ENCODE measurements at regions not wholly inside any gene's neighbourhood (a gene's known extent, or its start where the extent isn't known, plus 50 kb on each side); places are given as distances from the start of the nearest gene placed in this dataset.

DNA sequence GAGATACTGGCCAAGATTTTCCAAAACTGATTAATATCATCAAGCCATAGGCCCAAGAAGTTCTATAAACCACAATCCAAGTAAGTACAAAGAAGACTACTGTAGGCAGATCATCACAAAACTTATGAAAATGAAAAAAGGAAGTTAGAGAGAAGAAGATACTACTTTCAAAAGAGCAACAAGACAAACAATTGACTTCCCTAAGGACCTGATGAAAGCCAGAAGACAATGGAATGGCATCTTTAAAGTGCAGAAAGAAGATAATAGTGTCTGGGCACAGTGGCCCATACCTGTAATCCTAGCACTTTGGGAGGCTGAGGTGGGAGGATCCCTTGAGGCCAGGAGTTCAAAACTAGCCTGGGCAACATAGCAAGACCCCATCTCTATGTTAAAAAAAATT is 243.1 kb downstream of the PRDM2 start:
- Histone ChIP-seq H3K4me2 (replicated peaks; ENCODE audit: extremely low read depth, low read length, poor library complexity, severe bottlenecking) (no peak overlapping the region), H3K4me3 (replicated peaks in 1 of 3; ENCODE audit: low read depth in 2 of 3, low read length in 3 of 3) (no peak overlapping the region), H3K4me1 (ENCODE audit: control insufficient read depth in 1 of 2, insufficient read depth in 2 of 2, low read length in 2 of 2) (no peaks in the 10 kb centered on the region), H4K20me1 (ENCODE audit: insufficient read depth, low read length) (no peaks in the 10 kb centered on the region), H3K9me3 (replicated peaks in 1 of 2; ENCODE audit: control insufficient read depth in 1 of 2, insufficient read depth in 1 of 2, low read length in 2 of 2) (peaks cover 12% of the 10 kb centered on the region in 2 donors), H3K36me3 (replicated peaks in 1 of 2; ENCODE audit: control insufficient read depth in 1 of 2, insufficient read depth in 2 of 2, low read length in 2 of 2) (no peaks in the 10 kb centered on the region), H3K79me2 (ENCODE audit: insufficient read depth, low read length) (no peaks in the 10 kb centered on the region), H3K27me3 (ENCODE audit: control insufficient read depth in 2 of 2, insufficient read depth in 2 of 2, low read length in 2 of 2) (no peaks in the 10 kb centered on the region), H3K9ac (ENCODE audit: insufficient read depth, low read length, poor library complexity, severe bottlenecking) (no peak overlapping the region), H2AFZ (ENCODE audit: insufficient read depth, low read depth, low read length, poor library complexity, severe bottlenecking) (no peak overlapping the region), H3K27ac (ENCODE audit: low read depth in 1 of 2, low read length in 2 of 2) (no peak overlapping the region)
- no peak overlapping the region for H3K27ac Mint-ChIP-seq
- H3K9me3 Mint-ChIP-seq, result peaks cover 8 to 19% (median 17%) of the 10 kb centered on the region in 7 donors
- TF ChIP-seq, protein P1, sequence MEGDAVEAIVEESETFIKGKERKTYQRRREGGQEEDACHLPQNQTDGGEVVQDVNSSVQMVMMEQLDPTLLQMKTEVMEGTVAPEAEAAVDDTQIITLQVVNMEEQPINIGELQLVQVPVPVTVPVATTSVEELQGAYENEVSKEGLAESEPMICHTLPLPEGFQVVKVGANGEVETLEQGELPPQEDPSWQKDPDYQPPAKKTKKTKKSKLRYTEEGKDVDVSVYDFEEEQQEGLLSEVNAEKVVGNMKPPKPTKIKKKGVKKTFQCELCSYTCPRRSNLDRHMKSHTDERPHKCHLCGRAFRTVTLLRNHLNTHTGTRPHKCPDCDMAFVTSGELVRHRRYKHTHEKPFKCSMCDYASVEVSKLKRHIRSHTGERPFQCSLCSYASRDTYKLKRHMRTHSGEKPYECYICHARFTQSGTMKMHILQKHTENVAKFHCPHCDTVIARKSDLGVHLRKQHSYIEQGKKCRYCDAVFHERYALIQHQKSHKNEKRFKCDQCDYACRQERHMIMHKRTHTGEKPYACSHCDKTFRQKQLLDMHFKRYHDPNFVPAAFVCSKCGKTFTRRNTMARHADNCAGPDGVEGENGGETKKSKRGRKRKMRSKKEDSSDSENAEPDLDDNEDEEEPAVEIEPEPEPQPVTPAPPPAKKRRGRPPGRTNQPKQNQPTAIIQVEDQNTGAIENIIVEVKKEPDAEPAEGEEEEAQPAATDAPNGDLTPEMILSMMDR (IDR thresholded peaks at IDR 0.05), result no peak
- H3K4me1 Mint-ChIP-seq, result no peaks in the 10 kb centered on the region
- peaks cover 0 to 2% (median 0%) of the 10 kb centered on the region in 3 donors for H3K27me3 Mint-ChIP-seq (ENCODE audit: low read depth in 3 of 3)
- H3K36me3 Mint-ChIP-seq, result no peaks in the 10 kb centered on the region
- H3K4me3 Mint-ChIP-seq, result no peak overlapping the region
- intact Hi-C loops (cut with micrococcal nuclease), result no loop called here
- no peak for DNase-seq

DNA sequence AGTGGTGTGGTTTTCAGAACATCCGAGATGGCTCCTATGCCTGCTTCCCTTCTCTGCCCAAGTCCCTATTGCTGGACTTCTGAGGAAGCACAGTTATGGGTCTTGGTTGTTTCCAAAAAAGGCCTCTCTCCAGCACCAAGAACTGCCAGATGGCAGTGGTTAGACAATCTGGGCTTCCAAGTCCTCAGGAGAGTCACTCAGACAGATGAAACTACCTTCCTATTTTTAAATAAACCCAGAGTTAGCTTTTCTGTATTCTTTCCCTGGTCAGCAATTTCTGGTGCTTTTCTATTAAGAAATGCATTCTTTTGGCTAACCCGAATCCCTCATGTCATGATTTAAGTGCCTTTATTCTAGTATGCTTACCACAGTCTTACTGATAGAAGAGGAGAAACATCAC is 245.9 kb downstream of the PRDM2 start:
- Mint-ChIP-seq H3K9me3 (peaks cover 8 to 17% (median 13%) of the 10 kb centered on the region in 7 donors), H3K4me3 (no peak overlapping the region), H3K4me1 (no peaks in the 10 kb centered on the region), H3K27ac (no peak overlapping the region), H3K27me3 (ENCODE audit: low read depth in 3 of 3) (peaks cover 0 to 2% (median 0%) of the 10 kb centered on the region in 3 donors), H3K36me3 (no peaks in the 10 kb centered on the region)
- H3K4me3 ChIP-seq (replicated peaks in 1 of 3; ENCODE audit: low read depth in 2 of 3, low read length in 3 of 3), result no peak overlapping the region
- no peaks in the 10 kb centered on the region for H3K27me3 ChIP-seq (ENCODE audit: control insufficient read depth in 2 of 2, insufficient read depth in 2 of 2, low read length in 2 of 2)
- no peaks in the 10 kb centered on the region for H3K4me1 ChIP-seq (ENCODE audit: control insufficient read depth in 1 of 2, insufficient read depth in 2 of 2, low read length in 2 of 2)
- TF ChIP-seq, protein P1 (IDR thresholded peaks at IDR 0.05), result no peak
- H3K4me2 ChIP-seq (replicated peaks; ENCODE audit: extremely low read depth, low read length, poor library complexity, severe bottlenecking), result no peak overlapping the region
- H3K27ac ChIP-seq (ENCODE audit: low read depth in 1 of 2, low read length in 2 of 2), result no peak overlapping the region
- intact Hi-C loops (cut with micrococcal nuclease), result no loop called here
- H3K9me3 ChIP-seq (replicated peaks in 1 of 2; ENCODE audit: control insufficient read depth in 1 of 2, insufficient read depth in 1 of 2, low read length in 2 of 2), result peaks cover 12% of the 10 kb centered on the region in 2 donors
- no peak for DNase-seq
- no peak overlapping the region for H3K9ac ChIP-seq (ENCODE audit: insufficient read depth, low read length, poor library complexity, severe bottlenecking)
- H3K79me2 ChIP-seq (ENCODE audit: insufficient read depth, low read length), result no peaks in the 10 kb centered on the region
- H2AFZ ChIP-seq (ENCODE audit: insufficient read depth, low read depth, low read length, poor library complexity, severe bottlenecking), result no peak overlapping the region
- H4K20me1 ChIP-seq (ENCODE audit: insufficient read depth, low read length), result no peaks in the 10 kb centered on the region
- 80% methylated on average over 1 of the region's 2 CpGs for WGBS (ENCODE audit: insufficient coverage)
- H3K36me3 ChIP-seq (replicated peaks in 1 of 2; ENCODE audit: control insufficient read depth in 1 of 2, insufficient read depth in 2 of 2, low read length in 2 of 2), result no peaks in the 10 kb centered on the region
